ENCODE measurements at regions not wholly inside any gene's neighbourhood (a gene's known extent, or its start where the extent isn't known, plus 50 kb on each side); places are given as distances from the start of the nearest gene placed in this dataset.

GRCh38 chr1:42006836-42007235 lies 88.1 kb upstream of the HIVEP3 start:
- no peaks in the 10 kb centered on the region for H3K9me3 ChIP-seq
- WGBS (ENCODE audit: insufficient coverage), result no CpG with 5 or more reads among the region's 3 CpGs
- no peaks in the 10 kb centered on the region for H3K9me3 Mint-ChIP-seq
- ChIA-PET CTCF (no interaction called here), POLR2A (interaction anchor here in 1 of 2 donors (0.6 kb wide), 1 partner anchor 146 kb away, joined by 3 read pairs; the partner anchor contains the start of gene GUCA2B)
- no peaks in the 10 kb centered on the region for H3K36me3 ChIP-seq (ENCODE audit: control insufficient read depth in 2 of 2, extremely low read depth in 1 of 2, insufficient read depth in 1 of 2, low read length in 1 of 2)
- no peak overlapping the region for H3K4me3 Mint-ChIP-seq
- H3K4me1 ChIP-seq (ENCODE audit: control insufficient read depth in 1 of 2, extremely low read depth in 1 of 2, insufficient read depth in 2 of 2, low read length in 2 of 2), result no peaks in the 10 kb centered on the region
- peaks cover 25 to 32% (median 27%) of the 10 kb centered on the region in 3 donors for H3K4me1 Mint-ChIP-seq
- H3K27ac ChIP-seq (ENCODE audit: low read length), result no peak overlapping the region
- no peak overlapping the region for H3K27ac Mint-ChIP-seq
- ATAC-seq (replicated peaks in 1 of 4) (no peak), DNase-seq (no peak)
- H3K27me3 Mint-ChIP-seq, result no peaks in the 10 kb centered on the region
- no peak overlapping the region for H3K4me3 ChIP-seq (ENCODE audit: control insufficient read depth in 1 of 2, extremely low read depth in 1 of 2, low read length in 1 of 2)
- H3K36me3 Mint-ChIP-seq, result no peaks in the 10 kb centered on the region
- no peaks in the 10 kb centered on the region for H3K27me3 ChIP-seq (replicated peaks in 1 of 2; ENCODE audit: control insufficient read depth in 2 of 2, extremely low read depth in 1 of 2, insufficient read depth in 2 of 2, low read length in 1 of 2)

- no CpG with 5 or more reads among the region's 2 CpGs for WGBS (ENCODE audit: insufficient coverage)
- Mint-ChIP-seq H3K4me3 (no peak overlapping the region), H3K27me3 (no peaks in the 10 kb centered on the region), H3K27ac (no peak overlapping the region), H3K4me1 (peaks cover 20 to 30% (median 24%) of the 10 kb centered on the region in 3 donors), H3K9me3 (no peaks in the 10 kb centered on the region), H3K36me3 (no peaks in the 10 kb centered on the region)
- ChIA-PET CTCF (no interaction called here), POLR2A (no interaction called here)
- no peak for ATAC-seq (replicated peaks in 1 of 4)
- H3K9me3 ChIP-seq, result no peaks in the 10 kb centered on the region
- no peak overlapping the region for H3K4me3 ChIP-seq (ENCODE audit: control insufficient read depth in 1 of 2, extremely low read depth in 1 of 2, low read length in 1 of 2)
- no peak for DNase-seq
- H3K27ac ChIP-seq (ENCODE audit: low read length), result no peak overlapping the region
- H3K27me3 ChIP-seq (replicated peaks in 1 of 2; ENCODE audit: control insufficient read depth in 2 of 2, extremely low read depth in 1 of 2, insufficient read depth in 2 of 2, low read length in 1 of 2), result no peaks in the 10 kb centered on the region
- H3K36me3 ChIP-seq (ENCODE audit: control insufficient read depth in 2 of 2, extremely low read depth in 1 of 2, insufficient read depth in 1 of 2, low read length in 1 of 2), result no peaks in the 10 kb centered on the region
- no peaks in the 10 kb centered on the region for H3K4me1 ChIP-seq (ENCODE audit: control insufficient read depth in 1 of 2, extremely low read depth in 1 of 2, insufficient read depth in 2 of 2, low read length in 2 of 2)
These were observed 87.4 kb upstream of the HIVEP3 start for GRCh38 chr1:42006093-42006492.

- no peak for DNase-seq
- Mint-ChIP-seq H3K9me3 (no peaks in the 10 kb centered on the region), H3K36me3 (no peaks in the 10 kb centered on the region), H3K4me3 (no peak overlapping the region), H3K27ac (no peak overlapping the region), H3K27me3 (no peaks in the 10 kb centered on the region), H3K4me1 (peaks cover 20 to 24% (median 21%) of the 10 kb centered on the region in 3 donors)
- Histone ChIP-seq H3K4me1 (ENCODE audit: control insufficient read depth in 1 of 2, extremely low read depth in 1 of 2, insufficient read depth in 2 of 2, low read length in 2 of 2) (no peaks in the 10 kb centered on the region), H3K36me3 (ENCODE audit: control insufficient read depth in 2 of 2, extremely low read depth in 1 of 2, insufficient read depth in 1 of 2, low read length in 1 of 2) (no peaks in the 10 kb centered on the region), H3K27me3 (replicated peaks in 1 of 2; ENCODE audit: control insufficient read depth in 2 of 2, extremely low read depth in 1 of 2, insufficient read depth in 2 of 2, low read length in 1 of 2) (no peaks in the 10 kb centered on the region), H3K27ac (ENCODE audit: low read length) (no peak overlapping the region), H3K4me3 (ENCODE audit: control insufficient read depth in 1 of 2, extremely low read depth in 1 of 2, low read length in 1 of 2) (no peak overlapping the region), H3K9me3 (no peaks in the 10 kb centered on the region)
- ChIA-PET POLR2A (no interaction called here), CTCF (no interaction called here)
- 87% methylated on average over 2 of the region's 2 CpGs for WGBS (ENCODE audit: insufficient coverage)
- ATAC-seq (replicated peaks in 1 of 4), result no peak
These were observed 86.8 kb upstream of the HIVEP3 start for GRCh38 chr1:42005530-42005929.

GRCh38 chr1:42004860-42005259 lies 86.1 kb upstream of the HIVEP3 start:
- Mint-ChIP-seq H3K9me3 (no peaks in the 10 kb centered on the region), H3K27me3 (no peaks in the 10 kb centered on the region), H3K4me1 (peaks cover 14 to 20% (median 18%) of the 10 kb centered on the region in 3 donors), H3K4me3 (no peak overlapping the region), H3K36me3 (no peaks in the 10 kb centered on the region), H3K27ac (no peak overlapping the region)
- no peak for DNase-seq
- POLR2A ChIA-PET, result no interaction called here
- Histone ChIP-seq H3K36me3 (ENCODE audit: control insufficient read depth in 2 of 2, extremely low read depth in 1 of 2, insufficient read depth in 1 of 2, low read length in 1 of 2) (no peaks in the 10 kb centered on the region), H3K4me3 (ENCODE audit: control insufficient read depth in 1 of 2, extremely low read depth in 1 of 2, low read length in 1 of 2) (no peak overlapping the region), H3K4me1 (ENCODE audit: control insufficient read depth in 1 of 2, extremely low read depth in 1 of 2, insufficient read depth in 2 of 2, low read length in 2 of 2) (no peaks in the 10 kb centered on the region), H3K27ac (ENCODE audit: low read length) (no peak overlapping the region), H3K27me3 (replicated peaks in 1 of 2; ENCODE audit: control insufficient read depth in 2 of 2, extremely low read depth in 1 of 2, insufficient read depth in 2 of 2, low read length in 1 of 2) (no peaks in the 10 kb centered on the region), H3K9me3 (no peaks in the 10 kb centered on the region)
- ATAC-seq (replicated peaks in 1 of 4), result no peak
- 96% methylated on average over 5 of the region's 5 CpGs for WGBS (ENCODE audit: insufficient coverage)
- CTCF ChIA-PET, result no interaction called here

- peaks cover 8 to 16% (median 15%) of the 10 kb centered on the region in 3 donors for H3K4me1 Mint-ChIP-seq
These were observed 85.6 kb upstream of the HIVEP3 start for GRCh38 chr1:42004322-42004721.

GRCh38 chr1:42003433-42003832 lies 84.7 kb upstream of the HIVEP3 start:
- ATAC-seq (replicated peaks in 1 of 4) (no peak), DNase-seq (no peak)
- ChIA-PET POLR2A (no interaction called here), CTCF (no interaction called here)
- H3K4me3 ChIP-seq (ENCODE audit: control insufficient read depth in 1 of 2, extremely low read depth in 1 of 2, low read length in 1 of 2), result no peak overlapping the region
- Mint-ChIP-seq H3K4me3 (no peak overlapping the region), H3K9me3 (no peaks in the 10 kb centered on the region), H3K36me3 (no peaks in the 10 kb centered on the region), H3K27me3 (no peaks in the 10 kb centered on the region), H3K4me1 (peaks cover 4 to 11% (median 8%) of the 10 kb centered on the region in 3 donors), H3K27ac (no peak overlapping the region)
- WGBS (ENCODE audit: insufficient coverage), result 100% methylated on average over 4 of the region's 5 CpGs
- no peaks in the 10 kb centered on the region for H3K4me1 ChIP-seq (ENCODE audit: control insufficient read depth in 1 of 2, extremely low read depth in 1 of 2, insufficient read depth in 2 of 2, low read length in 2 of 2)
- H3K27ac ChIP-seq (ENCODE audit: low read length), result no peak overlapping the region
- no peaks in the 10 kb centered on the region for H3K36me3 ChIP-seq (ENCODE audit: control insufficient read depth in 2 of 2, extremely low read depth in 1 of 2, insufficient read depth in 1 of 2, low read length in 1 of 2)
- H3K9me3 ChIP-seq, result no peaks in the 10 kb centered on the region
- H3K27me3 ChIP-seq (replicated peaks in 1 of 2; ENCODE audit: control insufficient read depth in 2 of 2, extremely low read depth in 1 of 2, insufficient read depth in 2 of 2, low read length in 1 of 2), result no peaks in the 10 kb centered on the region

More at GRCh38 chr1:42004322-42004721, 85.6 kb upstream of the HIVEP3 start:
- Mint-ChIP-seq H3K27ac (no peak overlapping the region), H3K4me3 (no peak overlapping the region), H3K36me3 (no peaks in the 10 kb centered on the region), H3K9me3 (no peaks in the 10 kb centered on the region), H3K27me3 (no peaks in the 10 kb centered on the region)
- H3K27ac ChIP-seq (ENCODE audit: low read length), result no peak overlapping the region
- WGBS (ENCODE audit: insufficient coverage), result no CpG with 5 or more reads among the region's 4 CpGs
- CTCF ChIA-PET, result no interaction called here
- no peaks in the 10 kb centered on the region for H3K9me3 ChIP-seq
- H3K4me3 ChIP-seq (ENCODE audit: control insufficient read depth in 1 of 2, extremely low read depth in 1 of 2, low read length in 1 of 2), result no peak overlapping the region
- DNase-seq (no peak), ATAC-seq (replicated peaks in 1 of 4) (no peak)
- no peaks in the 10 kb centered on the region for H3K36me3 ChIP-seq (ENCODE audit: control insufficient read depth in 2 of 2, extremely low read depth in 1 of 2, insufficient read depth in 1 of 2, low read length in 1 of 2)
- POLR2A ChIA-PET, result no interaction called here
- no peaks in the 10 kb centered on the region for H3K4me1 ChIP-seq (ENCODE audit: control insufficient read depth in 1 of 2, extremely low read depth in 1 of 2, insufficient read depth in 2 of 2, low read length in 2 of 2)
- H3K27me3 ChIP-seq (replicated peaks in 1 of 2; ENCODE audit: control insufficient read depth in 2 of 2, extremely low read depth in 1 of 2, insufficient read depth in 2 of 2, low read length in 1 of 2), result no peaks in the 10 kb centered on the region

GRCh38 chr1:42002220-42002619 lies 83.5 kb upstream of the HIVEP3 start:
- H3K27me3 Mint-ChIP-seq, result no peaks in the 10 kb centered on the region
- no peaks in the 10 kb centered on the region for H3K36me3 Mint-ChIP-seq
- Histone ChIP-seq H3K27ac (ENCODE audit: low read length) (no peak overlapping the region), H3K9me3 (no peaks in the 10 kb centered on the region), H3K27me3 (replicated peaks in 1 of 2; ENCODE audit: control insufficient read depth in 2 of 2, extremely low read depth in 1 of 2, insufficient read depth in 2 of 2, low read length in 1 of 2) (no peaks in the 10 kb centered on the region), H3K4me3 (ENCODE audit: control insufficient read depth in 1 of 2, extremely low read depth in 1 of 2, low read length in 1 of 2) (no peak overlapping the region), H3K4me1 (ENCODE audit: control insufficient read depth in 1 of 2, extremely low read depth in 1 of 2, insufficient read depth in 2 of 2, low read length in 2 of 2) (peaks cover 0 to under 1% of the 10 kb centered on the region in 2 experiments), H3K36me3 (ENCODE audit: control insufficient read depth in 2 of 2, extremely low read depth in 1 of 2, insufficient read depth in 1 of 2, low read length in 1 of 2) (no peaks in the 10 kb centered on the region)
- H3K27ac Mint-ChIP-seq, result no peak overlapping the region
- no peak for ATAC-seq (replicated peaks in 1 of 4)
- no peak for DNase-seq
- WGBS (ENCODE audit: insufficient coverage), result 60% methylated on average over 3 of the region's 4 CpGs
- H3K9me3 Mint-ChIP-seq, result no peaks in the 10 kb centered on the region
- CTCF ChIA-PET, result no interaction called here
- H3K4me3 Mint-ChIP-seq, result no peak overlapping the region
- H3K4me1 Mint-ChIP-seq, result peaks cover 3 to 11% (median 6%) of the 10 kb centered on the region in 3 donors
- POLR2A ChIA-PET, result no interaction called here

Data from T-cell (primary cell).